Activated CD4-positive, alpha-beta T cell treated with anti-CD3 and anti-CD28 coated beads, Interleukin-2, Interleukin-6, amounts not matched to agents 100 ng/mL and 50 ng/mL, durations not matched to agents 16 hours and 8 hours (primary cell): ENCODE measurements at regions not wholly inside any gene's neighbourhood (a gene's known extent, or its start where the extent isn't known, plus 50 kb on each side); places are given as distances from the start of the nearest gene placed in this dataset.
"Not testable (repeated sequence)": the region's sequence is repeated elsewhere in the genome, so short reads cannot be mapped to it uniquely, and the experiment has no call there.

Experiments used
- DNase-seq: peaks from one replicate; pipeline ENCODE4 v3.0.0-alpha.2; 2020

- DNase-seq = no peak
Measured at GRCh38 chr6:6414931-6415330, 94.5 kb upstream of the F13A1 start.

GRCh38 chr6:6417475-6417874 is 97.0 kb upstream of the F13A1 start:
- DNase-seq = no peak

- DNase-seq = no peak
Measured at GRCh38 chr6:6418421-6418820, 98.0 kb upstream of the F13A1 start.

GRCh38 chr6:6420107-6420506 is 99.6 kb upstream of the F13A1 start:
- no peak for DNase-seq

GRCh38 chr6:6434151-6434550 is 113.7 kb upstream of the F13A1 start:
- no peak for DNase-seq

- no peak for DNase-seq
Measured at GRCh38 chr6:6434723-6435122, 114.3 kb upstream of the F13A1 start.

- no peak for DNase-seq
Measured at GRCh38 chr6:6436366-6436765, 115.9 kb upstream of the F13A1 start.

- no peak for DNase-seq
Measured at GRCh38 chr6:6436946-6437345, 116.5 kb upstream of the F13A1 start.

GRCh38 chr6:6438286-6438685 is 117.8 kb upstream of the F13A1 start:
- no peak for DNase-seq

GRCh38 chr6:6439778-6440177 is 119.3 kb upstream of the F13A1 start:
- no peak for DNase-seq

- no peak for DNase-seq
Measured at GRCh38 chr6:6452002-6452401, 131.5 kb upstream of the F13A1 start.

GRCh38 chr6:6453186-6453585 is 132.7 kb upstream of the F13A1 start:
- no peak for DNase-seq

GRCh38 chr6:6455272-6455671 is 133.2 kb upstream of the LY86 start:
- DNase-seq = no peak

- no peak for DNase-seq
Measured at GRCh38 chr6:6458172-6458571, 130.3 kb upstream of the LY86 start.

GRCh38 chr6:6459963-6460362 is 128.6 kb upstream of the LY86 start:
- DNase-seq = not testable (repeated sequence)

GRCh38 chr6:6460416-6460815 is 128.1 kb upstream of the LY86 start:
- no peak for DNase-seq

- DNase-seq = no peak
Measured at GRCh38 chr6:6461138-6461537, 127.4 kb upstream of the LY86 start.

- DNase-seq = no peak
Measured at GRCh38 chr6:6466967-6467761, 121.4 kb upstream of the LY86 start.

- no peak for DNase-seq
Measured at GRCh38 chr6:6469074-6469473, 119.4 kb upstream of the LY86 start.

GRCh38 chr6:6470123-6470522 is 118.4 kb upstream of the LY86 start:
- no peak for DNase-seq

GRCh38 chr6:6471276-6471675 is 117.2 kb upstream of the LY86 start:
- no peak for DNase-seq

GRCh38 chr6:6474170-6474920 is 114.2 kb upstream of the LY86 start:
- no peak for DNase-seq

- no peak for DNase-seq
Measured at GRCh38 chr6:6479785-6480184, 108.7 kb upstream of the LY86 start.

GRCh38 chr6:6482256-6482655 is 106.3 kb upstream of the LY86 start:
- DNase-seq = no peak

GRCh38 chr6:6483168-6483567 is 105.4 kb upstream of the LY86 start:
- DNase-seq = no peak
